ENCODE measurements at regions not wholly inside any gene's neighbourhood (a gene's known extent, or its start where the extent isn't known, plus 50 kb on each side); places are given as distances from the start of the nearest gene placed in this dataset.

- H3K4me1 ChIP-seq (ENCODE audit: insufficient read depth, low read length): no peaks in the 10 kb centered on the region
- H3K79me2 ChIP-seq (ENCODE audit: insufficient read depth, low read length): no peaks in the 10 kb centered on the region
- DNase-seq (no peak), ATAC-seq (ENCODE audit: insufficient read depth, low read depth) (no peak)
- no peaks in the 10 kb centered on the region for H4K20me1 ChIP-seq (ENCODE audit: insufficient read depth, low read length)
- no peak overlapping the region for H3K9ac ChIP-seq (ENCODE audit: low read depth, low read length)
- H3K4me2 ChIP-seq (ENCODE audit: insufficient read depth, low read length): no peak overlapping the region
- no peaks in the 10 kb centered on the region for H3K9me3 ChIP-seq (ENCODE audit: insufficient read depth, low read length, severe bottlenecking)
- H3K36me3 ChIP-seq (ENCODE audit: insufficient read depth, low read length): no peaks in the 10 kb centered on the region
- no peaks in the 10 kb centered on the region for H3K27me3 ChIP-seq (ENCODE audit: insufficient read depth, low read length, poor library complexity)
- TF ChIP-seq, protein P1, sequence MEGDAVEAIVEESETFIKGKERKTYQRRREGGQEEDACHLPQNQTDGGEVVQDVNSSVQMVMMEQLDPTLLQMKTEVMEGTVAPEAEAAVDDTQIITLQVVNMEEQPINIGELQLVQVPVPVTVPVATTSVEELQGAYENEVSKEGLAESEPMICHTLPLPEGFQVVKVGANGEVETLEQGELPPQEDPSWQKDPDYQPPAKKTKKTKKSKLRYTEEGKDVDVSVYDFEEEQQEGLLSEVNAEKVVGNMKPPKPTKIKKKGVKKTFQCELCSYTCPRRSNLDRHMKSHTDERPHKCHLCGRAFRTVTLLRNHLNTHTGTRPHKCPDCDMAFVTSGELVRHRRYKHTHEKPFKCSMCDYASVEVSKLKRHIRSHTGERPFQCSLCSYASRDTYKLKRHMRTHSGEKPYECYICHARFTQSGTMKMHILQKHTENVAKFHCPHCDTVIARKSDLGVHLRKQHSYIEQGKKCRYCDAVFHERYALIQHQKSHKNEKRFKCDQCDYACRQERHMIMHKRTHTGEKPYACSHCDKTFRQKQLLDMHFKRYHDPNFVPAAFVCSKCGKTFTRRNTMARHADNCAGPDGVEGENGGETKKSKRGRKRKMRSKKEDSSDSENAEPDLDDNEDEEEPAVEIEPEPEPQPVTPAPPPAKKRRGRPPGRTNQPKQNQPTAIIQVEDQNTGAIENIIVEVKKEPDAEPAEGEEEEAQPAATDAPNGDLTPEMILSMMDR (IDR thresholded peaks at IDR 0.05; ENCODE audit: borderline replicate concordance, extremely low read depth, low read length, poor library complexity, severe bottlenecking): no peak
- no peak for TF ChIP-seq EZH2 (IDR thresholded peaks at IDR 0.05; ENCODE audit: borderline replicate concordance, low read depth, low read length, severe bottlenecking)
- H3K27ac ChIP-seq (ENCODE audit: low read length): no peak overlapping the region
- H2AFZ ChIP-seq (ENCODE audit: low read depth, low read length): no peak overlapping the region
- no peak overlapping the region for H3K4me3 ChIP-seq (ENCODE audit: low read depth in 1 of 2, low read length in 2 of 2)
Measured at GRCh38 chr18:71989616-71990015, 554.5 kb downstream of the CBLN2 start.

DNA sequence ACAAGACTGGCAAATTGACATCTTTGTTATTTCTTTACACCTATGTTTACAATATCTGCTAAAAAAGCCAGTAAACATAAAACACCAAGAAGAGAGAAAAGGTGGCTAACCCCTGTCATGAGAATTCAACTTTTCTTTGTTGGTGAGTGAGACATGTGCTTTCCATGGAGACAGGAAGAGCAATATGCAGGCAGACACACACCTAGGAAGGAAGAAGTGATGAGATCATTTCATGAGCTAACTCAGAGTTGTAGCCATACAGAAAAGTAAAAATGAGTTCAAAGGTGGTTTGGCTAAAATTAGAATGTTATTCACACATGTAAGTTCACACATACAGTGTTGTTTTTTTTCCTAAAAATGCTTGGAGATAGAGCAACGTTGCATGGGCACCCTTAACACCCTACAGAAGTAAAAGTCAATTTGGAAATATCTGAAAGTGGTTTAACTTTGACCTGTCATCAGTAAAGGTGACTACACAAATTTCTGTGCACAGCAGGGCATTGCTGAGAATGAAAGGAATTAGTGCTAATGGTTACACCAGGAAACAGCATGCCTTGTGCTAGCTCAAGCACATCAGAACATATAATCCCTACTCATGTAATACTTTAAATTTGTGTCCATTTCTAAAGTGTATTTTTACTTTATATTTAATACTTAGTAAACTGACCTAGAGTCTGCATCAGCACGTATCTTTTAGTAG lies 557.6 kb downstream of the CBLN2 start:
- H3K9me3 ChIP-seq (ENCODE audit: insufficient read depth, low read length, severe bottlenecking): no peaks in the 10 kb centered on the region
- H4K20me1 ChIP-seq (ENCODE audit: insufficient read depth, low read length): no peaks in the 10 kb centered on the region
- H3K79me2 ChIP-seq (ENCODE audit: insufficient read depth, low read length): no peaks in the 10 kb centered on the region
- H3K36me3 ChIP-seq (ENCODE audit: insufficient read depth, low read length): no peaks in the 10 kb centered on the region
- H3K4me2 ChIP-seq (ENCODE audit: insufficient read depth, low read length): no peak overlapping the region
- H2AFZ ChIP-seq (ENCODE audit: low read depth, low read length): no peak overlapping the region
- no peak for TF ChIP-seq EZH2 (IDR thresholded peaks at IDR 0.05; ENCODE audit: borderline replicate concordance, low read depth, low read length, severe bottlenecking)
- TF ChIP-seq, protein P1 (IDR thresholded peaks at IDR 0.05; ENCODE audit: borderline replicate concordance, extremely low read depth, low read length, poor library complexity, severe bottlenecking): no peak
- no peaks in the 10 kb centered on the region for H3K4me1 ChIP-seq (ENCODE audit: insufficient read depth, low read length)
- H3K27me3 ChIP-seq (ENCODE audit: insufficient read depth, low read length, poor library complexity): no peaks in the 10 kb centered on the region
- no peak overlapping the region for H3K4me3 ChIP-seq (ENCODE audit: low read depth in 1 of 2, low read length in 2 of 2)
- DNase-seq: no peak
- H3K9ac ChIP-seq (ENCODE audit: low read depth, low read length): no peak overlapping the region
- no peak for ATAC-seq (ENCODE audit: insufficient read depth, low read depth)
- H3K27ac ChIP-seq (ENCODE audit: low read length): no peak overlapping the region

DNA sequence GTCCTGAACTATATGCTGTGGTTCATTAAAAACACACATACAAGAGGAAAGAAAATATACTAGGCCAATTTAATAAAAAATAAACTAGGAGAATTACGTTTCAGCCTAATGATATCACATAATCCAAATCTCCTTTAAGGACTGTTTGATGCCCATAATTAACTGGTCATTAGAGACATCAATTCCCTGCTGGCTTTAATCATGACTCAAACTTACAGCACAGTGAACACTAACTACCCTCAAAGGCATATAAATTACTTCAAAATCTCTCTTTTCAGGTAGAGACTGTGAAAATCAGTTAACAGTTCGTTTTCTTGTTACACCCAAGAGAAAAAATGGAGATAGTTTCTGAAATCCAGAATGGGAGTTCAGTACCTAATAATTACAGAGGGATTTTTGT lies 567.4 kb downstream of the CBLN2 start:
- H3K27ac ChIP-seq (ENCODE audit: low read length): no peak overlapping the region
- H3K4me2 ChIP-seq (ENCODE audit: insufficient read depth, low read length): no peak overlapping the region
- TF ChIP-seq, protein P1 (IDR thresholded peaks at IDR 0.05; ENCODE audit: borderline replicate concordance, extremely low read depth, low read length, poor library complexity, severe bottlenecking): no peak
- no peak for TF ChIP-seq EZH2 (IDR thresholded peaks at IDR 0.05; ENCODE audit: borderline replicate concordance, low read depth, low read length, severe bottlenecking)
- no peaks in the 10 kb centered on the region for H4K20me1 ChIP-seq (ENCODE audit: insufficient read depth, low read length)
- no peaks in the 10 kb centered on the region for H3K36me3 ChIP-seq (ENCODE audit: insufficient read depth, low read length)
- no peak for DNase-seq
- no peak overlapping the region for H3K9ac ChIP-seq (ENCODE audit: low read depth, low read length)
- H3K27me3 ChIP-seq (ENCODE audit: insufficient read depth, low read length, poor library complexity): no peaks in the 10 kb centered on the region
- ATAC-seq (ENCODE audit: insufficient read depth, low read depth): no peak
- no peaks in the 10 kb centered on the region for H3K9me3 ChIP-seq (ENCODE audit: insufficient read depth, low read length, severe bottlenecking)
- no peak overlapping the region for H3K4me3 ChIP-seq (ENCODE audit: low read depth in 1 of 2, low read length in 2 of 2)
- H2AFZ ChIP-seq (ENCODE audit: low read depth, low read length): no peak overlapping the region
- no peaks in the 10 kb centered on the region for H3K79me2 ChIP-seq (ENCODE audit: insufficient read depth, low read length)
- no peaks in the 10 kb centered on the region for H3K4me1 ChIP-seq (ENCODE audit: insufficient read depth, low read length)
